ENCODE measurements at regions not wholly inside any gene's neighbourhood (a gene's known extent, or its start where the extent isn't known, plus 50 kb on each side); places are given as distances from the start of the nearest gene placed in this dataset.

DNA sequence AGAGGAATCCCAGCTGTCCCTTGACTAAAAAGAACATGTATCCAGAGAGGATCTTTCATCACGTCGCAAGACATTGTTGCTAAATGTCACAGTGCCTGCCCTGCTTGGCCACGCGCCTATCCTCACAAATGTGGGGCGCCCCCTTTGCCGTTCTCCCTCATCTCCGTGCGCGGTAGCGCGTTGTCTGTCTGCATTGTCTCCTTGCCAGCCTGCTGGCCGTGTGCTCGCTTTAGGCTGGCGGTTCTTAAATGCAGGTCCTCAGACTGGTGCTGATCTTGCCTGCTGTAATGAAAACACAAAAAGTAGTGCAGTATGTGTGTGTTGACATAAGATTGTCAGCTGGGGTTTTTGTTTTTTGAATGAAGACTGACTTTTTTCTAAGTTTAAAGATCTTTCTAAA, 198.2 kb upstream of the RGS6 start:
- no peak for DNase-seq (ENCODE audit: low spot score)
- intact Hi-C loops (cut with DNase I), result no loop called here
- ATAC-seq, result no peak

- DNase-seq (ENCODE audit: low spot score), result no peak
- no peak for ATAC-seq
- intact Hi-C loops (cut with DNase I), result no loop called here
These were observed 197.3 kb upstream of the RGS6 start for GRCh38 chr14:71734885-71735284.

- no peak for ATAC-seq
- intact Hi-C loops (cut with DNase I), result no loop called here
- DNase-seq (ENCODE audit: low spot score), result no peak
These were observed 194.5 kb upstream of the RGS6 start for GRCh38 chr14:71737760-71738159.

GRCh38 chr14:71739273-71739990, 192.8 kb upstream of the RGS6 start:
- intact Hi-C loops (cut with DNase I), result no loop called here

GRCh38 chr14:71741241-71741640, 191.0 kb upstream of the RGS6 start:
- intact Hi-C loops (cut with DNase I), result no loop called here
- DNase-seq (ENCODE audit: low spot score) (no peak), ATAC-seq (no peak)

More at GRCh38 chr14:71739273-71739990, 192.8 kb upstream of the RGS6 start:
- ATAC-seq, result no peak
- DNase-seq (ENCODE audit: low spot score), result no peak

- DNase-seq (ENCODE audit: low spot score) (no peak), ATAC-seq (no peak)
- intact Hi-C loops (cut with DNase I), result no loop called here
These were observed 189.7 kb upstream of the RGS6 start for GRCh38 chr14:71742485-71742884.

DNA sequence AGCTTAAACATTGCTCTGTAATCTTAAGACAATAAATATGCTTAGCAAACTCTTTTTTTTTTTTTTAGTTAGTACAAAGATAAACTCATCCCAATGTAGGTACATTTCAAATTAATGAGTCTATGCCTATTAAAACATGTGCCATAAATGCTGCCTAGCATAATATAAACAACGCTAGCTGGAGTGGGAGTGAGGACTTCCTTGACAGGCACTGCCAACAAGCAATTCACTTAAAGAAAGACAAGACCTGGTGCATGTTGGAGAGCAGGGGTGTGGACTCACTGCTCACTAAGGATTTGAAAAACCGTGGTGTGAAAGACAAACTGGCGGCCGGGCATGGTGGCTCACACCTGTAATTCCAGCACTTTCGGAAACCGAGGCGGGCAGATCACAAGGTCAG, 187.2 kb upstream of the RGS6 start:
- intact Hi-C loops (cut with DNase I), result no loop called here
- ATAC-seq, result no peak

DNA sequence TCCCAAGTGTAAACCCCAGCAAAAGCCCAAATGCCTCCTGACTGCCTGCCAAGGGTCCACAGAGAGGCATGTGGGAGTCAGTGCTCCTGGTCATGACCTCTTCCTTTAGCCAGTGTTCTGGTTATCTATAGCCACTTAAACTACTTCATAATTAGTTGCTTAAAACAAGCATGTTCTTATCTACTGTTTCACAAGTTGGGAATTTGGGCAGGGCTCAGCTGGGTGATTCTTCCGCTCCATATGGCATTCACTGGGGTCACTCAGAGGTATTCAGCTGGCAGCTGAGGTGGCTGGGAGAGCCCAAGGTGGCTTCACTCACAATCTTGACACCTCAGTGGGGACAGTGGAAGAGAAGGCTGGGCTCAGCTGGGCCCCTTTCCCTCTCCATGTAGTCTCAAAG, 184.0 kb upstream of the RGS6 start:
- DNase-seq (ENCODE audit: low spot score) (no peak), ATAC-seq (no peak)
- intact Hi-C loops (cut with DNase I), result no loop called here

More for the DNA sequence above, 187.2 kb upstream of the RGS6 start:
- no peak for DNase-seq (ENCODE audit: low spot score)

GRCh38 chr14:71749613-71750238, 182.5 kb upstream of the RGS6 start:
- ATAC-seq (no peak), DNase-seq (ENCODE audit: low spot score) (no peak)

DNA sequence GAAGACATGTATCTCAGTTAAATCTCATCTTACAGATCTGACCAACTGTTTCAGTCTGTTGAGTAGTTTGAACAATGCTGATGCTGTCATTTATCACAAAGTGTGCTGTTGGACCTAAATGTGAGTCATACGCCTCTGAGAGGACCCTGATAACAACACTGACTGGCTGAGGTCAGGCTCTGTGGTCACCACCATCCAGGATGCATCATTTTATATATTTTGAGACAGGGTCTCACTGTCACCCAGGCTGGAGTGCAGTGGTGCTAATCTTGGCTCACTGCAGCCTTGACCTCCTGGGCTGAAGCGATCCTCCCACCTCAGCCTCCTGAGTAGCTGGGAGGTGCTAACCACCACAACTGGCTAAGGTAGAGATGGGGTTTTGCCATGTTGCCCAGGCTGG, 181.0 kb upstream of the RGS6 start:
- intact Hi-C loops (cut with DNase I), result loop anchor here (5.0 to 10.0 kb wide), 2 partner anchors 426 to 614 kb away; partner anchors contain the start of gene SIPA1L1
- no peak for DNase-seq (ENCODE audit: low spot score)

More at GRCh38 chr14:71749613-71750238, 182.5 kb upstream of the RGS6 start:
- intact Hi-C loops (cut with DNase I), result loop anchor here (5.0 to 10.0 kb wide), 2 partner anchors 425 to 612 kb away; partner anchors contain the start of gene SIPA1L1

DNA sequence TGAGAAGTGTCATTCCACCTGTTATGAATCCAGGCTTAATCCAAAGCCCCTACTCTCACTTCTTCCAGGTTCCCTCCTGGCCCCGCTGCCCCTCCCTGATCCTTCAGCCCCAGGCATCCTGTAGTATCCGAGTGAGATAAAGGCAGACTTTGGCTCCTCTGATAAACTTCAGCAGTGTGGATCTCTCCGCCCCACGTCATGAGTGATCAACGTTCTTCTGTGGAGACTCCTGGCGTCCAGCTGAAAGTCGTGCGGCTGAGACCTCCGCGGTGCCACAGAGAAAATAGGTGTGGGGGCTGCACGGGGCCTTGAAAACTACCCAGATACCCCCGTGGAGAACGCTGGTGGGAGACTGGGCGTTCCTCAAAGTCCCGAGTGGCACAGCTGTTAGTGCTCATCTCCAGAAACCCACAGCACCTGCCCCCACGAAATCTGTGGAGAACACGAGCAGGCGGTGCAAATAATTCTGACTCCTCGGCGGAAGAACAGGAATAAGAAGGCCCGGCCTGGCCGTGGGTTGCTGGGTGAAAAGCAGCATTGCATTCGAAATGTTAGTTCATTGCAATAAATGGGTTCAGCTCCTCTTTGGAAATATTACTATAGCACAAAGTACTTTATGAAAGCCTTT, 180.0 kb upstream of the RGS6 start:
- intact Hi-C loops (cut with DNase I), result loop anchor here (5.0 to 10.0 kb wide), 2 partner anchors 427 to 615 kb away; partner anchors contain the start of gene SIPA1L1
- DNase-seq (ENCODE audit: low spot score), result no peak
- peak; percentile 37 for ATAC-seq

More for the DNA sequence above, 181.0 kb upstream of the RGS6 start:
- ATAC-seq, result no peak

DNA sequence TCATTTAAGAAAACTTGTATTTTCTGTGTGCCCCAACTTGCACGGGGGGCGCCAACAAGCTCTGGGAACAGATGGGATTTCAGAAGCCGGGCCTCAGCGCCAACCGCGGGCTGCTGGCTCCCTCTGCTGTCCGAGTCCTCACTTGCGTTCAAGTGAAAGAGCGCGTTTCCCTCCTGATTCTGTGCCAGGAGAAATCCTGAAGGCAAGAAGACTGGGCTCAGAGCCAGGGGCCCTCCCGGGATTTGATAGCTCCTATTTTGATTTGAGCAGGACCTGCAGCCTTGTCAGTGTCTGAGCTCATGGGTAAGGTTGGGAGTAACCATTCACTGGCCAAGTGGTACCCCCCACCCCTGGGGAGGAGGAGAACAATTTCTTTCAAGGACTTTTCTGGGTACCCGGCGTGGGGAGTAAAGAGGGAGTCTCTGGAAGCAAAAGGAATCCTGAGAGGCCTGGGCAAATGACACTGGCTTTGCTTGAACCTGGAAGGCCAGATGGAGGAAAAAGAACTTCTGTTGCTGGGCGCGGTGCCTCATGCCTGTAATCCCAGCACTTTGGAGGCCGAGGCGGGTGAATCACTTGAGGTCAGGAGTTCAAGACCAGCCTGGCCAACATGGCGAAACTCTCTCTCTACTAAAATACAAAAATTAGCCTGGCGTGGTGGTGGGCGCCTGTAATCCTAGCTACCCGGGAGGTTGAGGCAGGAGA, 179.0 kb upstream of the RGS6 start:
- intact Hi-C loops (cut with DNase I), result loop anchor here (5.0 to 10.0 kb wide), 2 partner anchors 428 to 616 kb away; partner anchors contain the start of gene SIPA1L1
- ATAC-seq, result peak; percentile 93

DNA sequence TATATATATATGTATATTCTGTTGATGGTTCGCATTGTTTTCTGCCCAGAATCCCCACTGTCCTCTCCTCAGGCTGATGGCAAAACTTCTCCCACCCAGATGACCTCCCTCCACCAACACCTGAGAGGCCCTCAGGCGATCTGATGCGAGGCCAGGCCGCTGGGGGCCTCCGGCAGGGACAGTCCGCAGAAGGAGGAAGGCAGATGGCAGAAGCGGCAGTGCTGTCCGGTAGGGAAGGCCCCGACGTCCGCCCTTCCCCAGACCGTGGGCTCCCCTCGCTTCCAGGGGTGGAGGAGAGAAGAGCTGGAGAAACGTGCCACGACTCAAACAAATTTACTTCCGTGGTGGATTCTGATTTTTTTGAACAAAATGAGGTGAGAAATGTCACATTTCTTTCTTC, 178.3 kb upstream of the RGS6 start:
- intact Hi-C loops (cut with DNase I), result loop anchor here (5.0 to 10.0 kb wide), 2 partner anchors 429 to 617 kb away; partner anchors contain the start of gene SIPA1L1
- no peak for DNase-seq (ENCODE audit: low spot score)
- no peak for ATAC-seq

More for the DNA sequence above, 179.0 kb upstream of the RGS6 start:
- peak; percentile 96 for DNase-seq (ENCODE audit: low spot score)

DNA sequence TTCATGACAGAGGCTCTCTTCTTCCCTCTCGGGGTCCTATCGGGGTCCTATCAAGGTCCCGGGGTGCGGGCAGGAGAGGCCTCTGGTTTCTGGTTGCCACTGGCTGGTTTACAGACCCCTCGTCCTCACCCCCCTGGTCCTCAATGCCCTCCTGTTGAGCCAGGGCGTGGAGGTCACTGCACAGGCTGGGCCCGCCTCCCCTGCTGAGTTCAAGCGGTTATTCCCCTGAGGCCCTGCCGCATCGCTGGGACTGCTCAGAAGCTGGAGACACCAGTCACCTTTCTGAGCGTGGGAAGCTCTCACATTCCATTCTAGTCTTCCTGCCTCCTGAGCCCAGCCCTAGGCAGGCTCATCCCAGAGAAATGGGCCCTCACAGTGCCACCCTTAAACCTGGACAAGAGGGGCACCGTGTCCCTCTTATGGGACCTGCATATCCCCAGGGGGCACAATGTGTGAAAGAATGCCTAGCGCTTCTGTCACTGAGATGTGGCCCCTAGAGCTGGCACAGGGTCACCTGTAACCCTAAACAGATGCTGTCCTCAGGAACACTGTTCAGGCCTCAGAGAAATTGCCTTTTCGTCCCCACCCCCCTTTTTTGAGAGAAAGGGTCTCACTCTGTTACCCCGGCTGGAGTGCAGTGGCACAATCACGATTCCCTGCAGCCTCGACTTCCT, 177.7 kb upstream of the RGS6 start:
- intact Hi-C loops (cut with DNase I), result loop anchor here (5.0 to 10.0 kb wide), 2 partner anchors 430 to 617 kb away; partner anchors contain the start of gene SIPA1L1
- DNase-seq (ENCODE audit: low spot score) (no peak), ATAC-seq (no peak)

DNA sequence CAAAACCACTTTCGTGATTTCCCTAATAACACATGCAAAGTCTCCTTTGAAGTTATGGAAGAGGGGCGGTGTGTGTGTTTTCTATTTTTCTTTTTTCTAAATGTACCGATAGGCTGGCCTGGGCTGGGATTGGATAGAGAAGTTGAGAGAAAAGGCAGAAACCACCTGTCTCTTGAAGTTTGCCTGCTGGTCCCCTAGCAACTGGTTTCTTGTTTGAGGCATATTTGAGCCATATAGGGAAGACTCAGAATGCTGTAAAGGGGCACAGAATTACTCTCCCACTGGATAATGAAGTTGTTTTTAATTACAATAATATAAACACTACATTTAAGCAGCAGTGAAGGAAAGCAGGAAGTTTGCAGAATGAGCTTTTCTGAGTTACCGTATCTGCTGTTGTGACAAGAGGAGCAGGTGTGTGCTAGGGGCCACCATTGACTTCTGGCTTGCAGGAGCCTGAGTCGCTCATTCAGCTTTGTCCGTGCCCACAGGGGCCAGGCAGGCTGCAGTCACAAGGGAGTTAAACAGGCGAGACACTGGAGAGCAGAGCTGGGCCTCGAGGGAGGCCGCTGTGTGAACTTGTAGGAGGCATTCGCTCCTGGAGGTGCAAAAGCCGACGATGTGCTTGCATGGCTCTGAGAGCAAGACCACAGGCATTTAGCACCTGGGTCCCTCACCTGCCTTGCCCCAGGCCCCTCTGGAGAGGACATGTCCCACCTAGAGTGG, 173.8 kb upstream of the RGS6 start:
- DNase-seq (ENCODE audit: low spot score), result no peak
- no peak for ATAC-seq
- intact Hi-C loops (cut with DNase I), result loop anchor here (10.0 kb wide), 1 partner anchor 434 kb away; the partner anchor contains the start of gene SIPA1L1

- ATAC-seq (no peak), DNase-seq (ENCODE audit: low spot score) (no peak)
- intact Hi-C loops (cut with DNase I), result no loop called here
These were observed 169.7 kb upstream of the RGS6 start for GRCh38 chr14:71762575-71762974.

DNA sequence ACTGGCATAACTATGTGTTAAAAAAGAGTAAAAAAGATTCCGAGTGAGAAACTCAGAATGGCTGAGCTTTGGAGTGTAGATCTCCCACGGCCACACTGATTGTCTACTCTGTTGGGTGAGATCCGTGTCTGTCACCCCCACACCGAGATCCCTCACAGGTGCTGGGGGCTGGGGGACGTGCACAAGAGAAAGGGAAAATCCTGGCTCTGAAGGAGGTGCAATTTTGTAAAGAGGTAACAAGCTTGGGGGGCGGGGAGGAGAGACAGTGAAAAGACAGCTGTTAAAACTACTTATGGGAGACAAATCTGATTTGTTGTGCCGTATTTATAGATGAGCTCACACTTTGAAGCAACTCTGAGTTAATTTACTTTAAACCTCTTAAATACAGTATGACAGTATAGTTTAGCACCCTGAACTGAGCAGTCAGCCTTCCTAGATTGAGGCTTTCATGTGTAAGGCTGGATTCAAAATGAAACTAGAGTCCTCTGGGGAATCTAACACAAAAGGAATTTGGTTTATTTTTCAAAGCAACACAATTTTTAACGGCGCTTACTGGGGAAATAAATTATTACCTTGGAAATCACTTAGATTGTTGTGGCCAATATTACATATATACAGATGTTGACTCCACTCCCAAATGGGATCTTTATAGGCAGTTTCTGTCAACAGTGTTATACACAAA, 167.4 kb upstream of the RGS6 start:
- intact Hi-C loops (cut with DNase I), result no loop called here
- ATAC-seq (peak; percentile 41), DNase-seq (ENCODE audit: low spot score) (no peak)
